ENCODE measurements at regions not wholly inside any gene's neighbourhood (a gene's known extent, or its start where the extent isn't known, plus 50 kb on each side); places are given as distances from the start of the nearest gene placed in this dataset.
"Not testable (repeated sequence)": the region's sequence is repeated elsewhere in the genome, so short reads cannot be mapped to it uniquely, and the experiment has no call there.

DNA sequence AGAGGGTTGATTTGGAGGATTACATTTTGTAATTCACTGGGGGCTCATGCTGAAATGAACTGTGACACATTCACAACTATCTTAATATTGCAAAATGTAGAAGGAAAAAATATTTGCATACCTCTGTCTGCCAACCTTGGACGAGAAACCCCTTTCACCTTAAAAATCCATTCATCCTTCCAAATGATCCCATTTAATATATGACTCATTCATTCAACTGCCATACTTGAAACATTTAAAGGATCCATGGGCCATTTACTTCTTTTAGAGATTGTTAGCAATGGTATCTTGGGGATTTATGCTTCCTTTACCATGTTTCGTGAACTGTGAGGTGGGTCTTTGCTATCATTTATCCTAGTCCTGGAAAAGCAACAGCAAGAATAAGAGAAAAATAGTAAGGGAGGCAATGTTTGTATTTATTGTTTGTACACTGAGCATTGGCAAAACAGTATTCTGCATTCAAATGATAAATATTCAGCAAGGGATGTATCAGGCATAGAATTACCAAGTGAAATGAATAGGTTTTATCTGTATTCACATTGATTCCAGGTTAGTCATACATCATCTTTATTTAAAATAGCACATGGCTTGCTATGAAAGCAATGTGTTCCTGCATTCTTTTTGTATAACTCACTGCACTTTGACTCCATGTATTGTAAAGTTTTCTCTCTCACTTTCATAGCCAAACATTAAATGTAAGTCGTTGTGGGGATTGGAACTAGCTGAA, 378.1 kb downstream of the NSUN3 start:
- peaks cover 0 to 12% of the 10 kb centered on the region in 2 donors for H3K4me1 ChIP-seq (replicated peaks in 1 of 2)
- WGBS, 10 experiments, result 6 to 78% (median 56%) methylated on average over 1 to 3 of the region's 3 CpGs
- H3K27ac ChIP-seq, result no peak overlapping the region
- peak in 5 of 8 experiments; percentile 37 to 98 (median 82) for ATAC-seq (replicated peaks in 6 of 8)
- H3K4me3 ChIP-seq, result no peak overlapping the region
- in situ Hi-C loops (cut with MboI; ENCODE audit: low pct_unique_long_range_greater_than_20kb in 2 of 9, low sequenced_read_pairs in 9 of 9, unreplicated experiment in 9 of 9), result no loop called here

DNA sequence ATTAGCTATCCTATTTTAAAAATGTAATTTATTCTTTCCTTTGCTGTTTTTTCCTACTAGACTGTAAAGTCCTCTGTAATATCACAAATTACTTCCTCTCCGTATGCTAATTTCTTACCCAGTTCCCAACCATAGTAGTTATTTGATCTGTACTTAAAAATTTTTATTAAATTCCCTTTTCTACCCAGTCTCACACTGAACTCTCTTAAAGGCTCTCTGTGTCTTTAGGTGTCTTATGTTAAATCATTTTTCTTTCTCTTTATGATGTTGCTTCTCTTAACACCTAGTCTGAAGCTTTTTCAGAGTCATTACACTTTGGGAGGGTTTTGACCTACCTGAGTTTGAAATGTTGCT, 378.6 kb downstream of the NSUN3 start:
- peak in 1 of 8 experiments; percentile 35 for ATAC-seq (replicated peaks in 6 of 8)
- no peak overlapping the region for H3K27ac ChIP-seq
- H3K4me1 ChIP-seq (replicated peaks in 1 of 2), result peaks cover 0 to 12% of the 10 kb centered on the region in 2 donors
- 0 to 100% (median 69%) methylated on average over 1 of the region's 1 CpG; no CpG with 5 or more reads in 2 of the 10 experiments for WGBS, 10 experiments
- H3K4me3 ChIP-seq, result no peak overlapping the region
- in situ Hi-C loops (cut with MboI; ENCODE audit: low pct_unique_long_range_greater_than_20kb in 2 of 9, low sequenced_read_pairs in 9 of 9, unreplicated experiment in 9 of 9), result no loop called here

DNA sequence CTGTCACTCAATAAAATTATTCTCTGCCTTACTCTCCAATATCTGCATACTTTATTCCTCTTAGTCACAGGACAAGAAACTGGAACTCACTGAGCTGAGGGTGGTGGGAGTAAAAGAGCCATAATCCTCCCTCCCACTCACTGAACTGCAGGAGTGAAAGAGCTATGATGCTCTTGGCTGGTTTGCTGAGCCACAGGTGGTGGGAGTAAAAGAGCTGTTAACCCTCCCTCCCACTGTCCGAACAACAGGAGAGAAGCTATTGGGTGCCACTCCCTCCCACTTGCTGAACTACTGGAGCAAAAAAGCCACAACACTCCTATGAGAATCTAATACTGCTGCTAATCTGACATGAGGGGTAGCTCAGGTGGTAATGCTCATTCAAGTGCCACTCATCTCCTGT, 391.0 kb downstream of the NSUN3 start:
- no peaks in the 10 kb centered on the region for H3K4me1 ChIP-seq (replicated peaks in 1 of 2)
- 83% methylated on average over 1 of the region's 1 CpG; no CpG with 5 or more reads in 9 of the 10 experiments for WGBS, 10 experiments
- in situ Hi-C loops (cut with MboI; ENCODE audit: low pct_unique_long_range_greater_than_20kb in 2 of 9, low sequenced_read_pairs in 9 of 9, unreplicated experiment in 9 of 9), result no loop called here
- no peak overlapping the region for H3K27ac ChIP-seq
- H3K4me3 ChIP-seq, result no peak overlapping the region
- peak in 2 of 8 experiments; percentile 33 to 50 for ATAC-seq (replicated peaks in 6 of 8)

DNA sequence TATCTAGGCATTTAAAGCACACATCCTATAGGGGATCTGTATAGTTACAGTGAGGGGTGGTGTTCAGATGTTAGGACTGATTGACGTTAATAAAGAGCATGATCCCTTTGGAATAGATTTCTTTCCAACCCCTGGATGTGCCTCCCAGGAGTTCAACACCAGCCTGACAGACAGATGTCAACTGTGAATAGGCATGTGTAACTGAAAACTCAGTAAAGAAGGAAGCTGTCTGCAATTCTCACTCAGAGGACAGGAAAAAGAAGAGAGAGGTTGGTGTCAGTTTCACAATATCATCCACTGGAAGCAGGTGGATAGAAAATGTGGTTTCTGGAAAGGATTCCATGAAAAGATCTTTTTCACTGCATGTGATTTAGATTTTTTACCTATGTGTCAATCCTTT, 396.3 kb downstream of the NSUN3 start:
- WGBS, 10 experiments, result 0 to 100% (median 86%) methylated on average over 1 of the region's 1 CpG; no CpG with 5 or more reads in 1 of the 10 experiments
- in situ Hi-C loops (cut with MboI; ENCODE audit: low pct_unique_long_range_greater_than_20kb in 2 of 9, low sequenced_read_pairs in 9 of 9, unreplicated experiment in 9 of 9), result no loop called here
- no peaks in the 10 kb centered on the region for H3K4me1 ChIP-seq (replicated peaks in 1 of 2)

DNA sequence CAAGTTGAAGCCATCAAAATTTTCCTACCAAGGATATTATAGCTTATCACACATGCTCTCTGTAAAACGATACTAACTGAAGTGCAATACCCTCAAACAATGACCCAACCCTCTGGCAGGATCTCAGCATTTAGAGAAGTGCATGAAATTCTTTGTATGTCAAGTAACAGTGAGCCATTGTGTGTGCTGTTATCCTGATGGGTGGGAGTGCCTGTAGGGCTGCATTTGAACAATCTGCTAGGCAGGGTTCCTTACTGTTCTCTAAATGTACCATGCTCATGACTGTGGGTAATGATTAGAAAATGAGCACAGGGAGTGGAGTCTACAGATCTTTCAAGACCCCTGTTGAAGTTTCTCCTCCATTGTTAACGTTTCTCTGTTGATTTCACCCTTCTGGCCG, 398.1 kb downstream of the NSUN3 start:
- H3K27ac ChIP-seq, result no peak overlapping the region
- in situ Hi-C loops (cut with MboI; ENCODE audit: low pct_unique_long_range_greater_than_20kb in 2 of 9, low sequenced_read_pairs in 9 of 9, unreplicated experiment in 9 of 9), result no loop called here
- no peaks in the 10 kb centered on the region for H3K4me1 ChIP-seq (replicated peaks in 1 of 2)
- H3K4me3 ChIP-seq, result no peak overlapping the region
- peak in 3 of 8 experiments; percentile 16 to 42 (median 35) for ATAC-seq (replicated peaks in 6 of 8)
- WGBS, 10 experiments, result 0 to 63% (median 13%) methylated on average over 1 to 3 of the region's 3 CpGs; no CpG with 5 or more reads in 2 of the 10 experiments

More for the DNA sequence above, 396.3 kb downstream of the NSUN3 start:
- H3K4me3 ChIP-seq, result no peak overlapping the region
- ATAC-seq (replicated peaks in 6 of 8), result no peak
- H3K27ac ChIP-seq, result no peak overlapping the region

DNA sequence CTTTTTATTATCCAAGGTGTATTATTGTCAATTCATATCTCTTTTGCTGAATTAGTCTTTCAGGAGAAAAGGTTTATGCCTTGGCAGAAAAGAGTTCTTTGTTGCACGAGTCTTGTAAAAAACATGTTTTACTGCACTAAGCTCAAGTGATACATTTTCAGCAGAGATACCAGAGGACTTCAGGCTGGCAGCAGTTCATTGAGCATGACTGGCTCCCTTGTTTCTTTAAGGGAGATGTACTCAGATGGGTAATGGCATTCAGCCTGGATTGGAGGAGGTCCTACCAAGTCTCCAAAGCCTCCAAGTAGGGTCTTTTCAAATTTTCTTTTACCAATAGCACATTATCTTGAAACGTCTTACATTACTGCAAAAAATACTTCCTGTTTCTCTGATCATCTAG, 400.1 kb downstream of the NSUN3 start:
- no peak for ATAC-seq (replicated peaks in 6 of 8)
- in situ Hi-C loops (cut with MboI; ENCODE audit: low pct_unique_long_range_greater_than_20kb in 2 of 9, low sequenced_read_pairs in 9 of 9, unreplicated experiment in 9 of 9), result no loop called here
- 0 to 100% (median 69%) methylated on average over 1 to 2 of the region's 2 CpGs for WGBS, 10 experiments
- H3K4me1 ChIP-seq (replicated peaks in 1 of 2), result no peaks in the 10 kb centered on the region
- H3K27ac ChIP-seq, result no peak overlapping the region
- H3K4me3 ChIP-seq, result no peak overlapping the region

DNA sequence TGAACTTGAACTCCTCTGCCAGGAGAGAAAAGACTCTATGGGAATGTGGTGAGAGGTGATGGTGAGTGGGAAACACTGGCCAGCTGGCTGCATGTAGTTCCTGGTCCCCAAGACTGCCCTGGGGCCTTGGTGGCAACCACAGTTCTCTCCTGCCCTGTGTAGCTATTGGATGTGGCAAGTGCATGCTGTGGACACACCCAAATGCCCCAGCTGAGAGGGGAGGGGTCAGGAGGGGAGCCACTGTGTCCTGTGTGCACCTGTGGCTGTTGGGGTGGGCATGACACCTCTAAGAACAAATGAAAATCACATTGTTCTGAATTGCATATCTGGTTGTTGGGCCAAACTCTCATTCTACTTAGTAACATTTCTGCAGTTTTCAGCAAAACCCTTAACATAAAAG, 409.6 kb downstream of the NSUN3 start:
- H3K4me3 ChIP-seq, result no peak overlapping the region
- no peak overlapping the region for H3K27ac ChIP-seq
- H3K4me1 ChIP-seq (replicated peaks in 1 of 2), result no peaks in the 10 kb centered on the region
- in situ Hi-C loops (cut with MboI; ENCODE audit: low pct_unique_long_range_greater_than_20kb in 2 of 9, low sequenced_read_pairs in 9 of 9, unreplicated experiment in 9 of 9), result no loop called here
- ATAC-seq (replicated peaks in 6 of 8), result no peak

DNA sequence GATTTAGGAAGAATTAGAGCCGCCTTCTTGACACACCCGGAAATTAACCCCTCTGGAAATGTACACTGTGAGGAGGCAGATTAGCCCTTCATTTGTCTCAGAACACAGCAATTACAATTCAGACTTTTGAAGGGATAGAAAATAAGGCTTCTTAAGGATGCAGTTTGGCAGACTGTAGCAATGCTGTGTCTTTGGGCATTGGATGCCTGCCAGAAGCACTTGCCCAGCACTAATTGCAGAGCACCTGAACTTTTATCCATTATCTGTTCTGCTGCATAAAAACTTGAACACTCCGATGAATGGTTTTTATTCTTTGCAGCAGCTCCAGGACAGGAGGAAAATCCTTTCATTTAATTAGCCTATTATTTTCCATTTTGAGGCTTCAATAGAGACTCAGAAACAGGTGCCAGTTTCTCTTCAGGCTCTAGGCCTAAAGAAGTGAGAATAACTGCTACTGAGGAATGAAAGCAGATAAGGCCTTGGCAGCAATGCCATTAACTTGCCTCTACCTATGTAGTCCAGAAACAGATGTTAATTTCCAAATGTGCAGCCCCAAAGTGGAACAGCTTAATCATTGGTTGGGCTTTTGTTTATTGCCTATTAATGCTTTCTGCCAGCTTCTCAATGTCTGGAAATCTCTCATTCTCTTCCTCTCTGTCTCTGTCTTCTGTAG, 418.5 kb downstream of the NSUN3 start:
- Histone ChIP-seq H3K4me1 (replicated peaks in 1 of 2) (no peaks in the 10 kb centered on the region), H3K27ac (no peak overlapping the region), H3K4me3 (no peak overlapping the region)
- in situ Hi-C loops (cut with MboI; ENCODE audit: low pct_unique_long_range_greater_than_20kb in 2 of 9, low sequenced_read_pairs in 9 of 9, unreplicated experiment in 9 of 9), result no loop called here
- no peak for ATAC-seq (replicated peaks in 6 of 8)
- 0 to 100% (median 91%) methylated on average over 1 to 3 of the region's 3 CpGs for WGBS, 10 experiments

DNA sequence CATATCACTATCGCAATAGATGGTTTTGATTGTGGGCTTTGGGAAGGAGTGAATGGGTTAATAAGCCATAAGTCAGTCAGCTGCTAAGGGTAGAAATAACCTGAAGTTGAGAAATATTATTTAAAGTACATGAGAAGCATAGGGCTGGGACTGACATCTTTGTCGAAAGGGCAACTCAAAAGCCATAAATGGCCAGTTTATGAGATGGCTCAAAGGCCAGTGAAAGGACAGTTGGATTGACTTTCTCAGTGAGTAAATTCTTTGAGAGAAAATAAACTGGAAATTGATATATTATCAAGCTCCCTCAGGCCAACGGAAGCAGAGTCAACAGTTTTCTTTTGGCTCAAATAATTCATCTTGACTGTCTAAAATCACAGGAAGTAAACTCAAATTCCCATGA, 419.8 kb downstream of the NSUN3 start:
- in situ Hi-C loops (cut with MboI; ENCODE audit: low pct_unique_long_range_greater_than_20kb in 2 of 9, low sequenced_read_pairs in 9 of 9, unreplicated experiment in 9 of 9), result no loop called here
- WGBS, 10 experiments, result 0 to 100% (median 73%) methylated on average over 1 to 3 of the region's 3 CpGs
- no peak overlapping the region for H3K4me3 ChIP-seq
- ATAC-seq (replicated peaks in 6 of 8), result no peak
- H3K4me1 ChIP-seq (replicated peaks in 1 of 2), result no peaks in the 10 kb centered on the region
- no peak overlapping the region for H3K27ac ChIP-seq

DNA sequence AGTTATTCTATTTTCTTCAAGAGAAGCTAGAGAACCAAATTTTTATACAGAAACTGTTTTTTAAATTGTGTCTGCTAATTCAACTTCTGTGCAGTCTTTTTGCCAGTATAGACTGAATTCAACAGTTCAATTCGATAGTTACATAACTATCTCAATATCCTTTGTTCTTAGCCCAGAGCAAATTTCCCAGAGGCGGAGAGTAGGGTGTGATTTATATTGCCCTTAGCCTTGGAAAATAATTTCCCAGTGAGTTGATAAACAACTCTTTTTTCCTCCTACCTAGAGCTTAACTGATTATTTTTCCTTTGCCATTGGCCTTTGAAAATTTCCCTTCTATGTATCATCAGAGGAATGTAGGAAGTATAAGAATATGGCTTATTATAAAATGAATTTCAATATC, 420.5 kb downstream of the NSUN3 start:
- H3K4me3 ChIP-seq, result no peak overlapping the region
- 0 to 100% (median 80%) methylated on average over 1 to 2 of the region's 2 CpGs; no CpG with 5 or more reads in 2 of the 10 experiments for WGBS, 10 experiments
- H3K27ac ChIP-seq, result no peak overlapping the region
- H3K4me1 ChIP-seq (replicated peaks in 1 of 2), result no peaks in the 10 kb centered on the region
- in situ Hi-C loops (cut with MboI; ENCODE audit: low pct_unique_long_range_greater_than_20kb in 2 of 9, low sequenced_read_pairs in 9 of 9, unreplicated experiment in 9 of 9), result no loop called here
- ATAC-seq (replicated peaks in 6 of 8), result no peak

DNA sequence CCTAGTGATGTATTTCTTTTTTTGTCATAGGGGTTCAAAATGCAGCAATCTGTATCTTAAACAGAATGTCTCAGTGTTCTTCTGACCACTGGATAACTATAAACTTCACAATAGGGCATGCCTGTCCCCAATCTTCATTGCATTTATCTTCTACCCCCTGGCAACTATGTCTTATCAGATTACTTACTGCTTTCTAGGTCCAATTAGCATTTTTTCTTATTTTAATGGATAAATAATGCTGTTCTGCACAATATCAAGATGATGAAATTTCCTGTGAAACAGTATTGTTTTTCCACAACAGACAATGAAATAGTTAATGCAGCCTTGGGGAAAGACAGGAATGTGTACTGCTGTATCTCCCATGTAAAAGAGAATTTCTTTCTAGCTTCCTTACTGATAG, 432.1 kb downstream of the NSUN3 start:
- no peak overlapping the region for H3K4me3 ChIP-seq
- ATAC-seq (replicated peaks in 6 of 8), result no peak
- H3K4me1 ChIP-seq (replicated peaks in 1 of 2), result no peaks in the 10 kb centered on the region
- no peak overlapping the region for H3K27ac ChIP-seq
- in situ Hi-C loops (cut with MboI; ENCODE audit: low pct_unique_long_range_greater_than_20kb in 2 of 9, low sequenced_read_pairs in 9 of 9, unreplicated experiment in 9 of 9), result no loop called here

DNA sequence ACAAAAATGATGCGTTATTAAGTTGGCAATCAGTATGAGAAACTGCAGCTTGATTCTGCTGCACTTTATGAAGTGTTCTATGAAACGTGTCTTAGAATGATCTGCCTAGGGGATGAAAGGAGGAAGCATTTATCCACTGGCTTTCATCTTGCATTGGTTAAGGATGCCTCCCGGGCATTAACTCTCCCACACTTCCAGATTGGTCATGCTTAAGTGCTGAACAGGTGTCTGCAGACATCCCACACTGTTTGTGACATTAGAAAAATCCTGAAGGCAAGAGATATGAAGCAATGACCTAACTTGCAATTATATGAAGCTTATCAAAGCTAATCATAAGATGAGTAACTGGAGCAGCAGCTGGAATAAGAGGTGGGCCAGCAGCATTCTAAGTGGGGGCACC, 437.3 kb downstream of the NSUN3 start:
- no peak overlapping the region for H3K27ac ChIP-seq
- no peak for ATAC-seq (replicated peaks in 6 of 8)
- H3K4me1 ChIP-seq (replicated peaks in 1 of 2), result no peaks in the 10 kb centered on the region
- no peak overlapping the region for H3K4me3 ChIP-seq
- WGBS, 10 experiments, result 0 to 100% (median 71%) methylated on average over 1 to 3 of the region's 3 CpGs; no CpG with 5 or more reads in 1 of the 10 experiments
- in situ Hi-C loops (cut with MboI; ENCODE audit: low pct_unique_long_range_greater_than_20kb in 2 of 9, low sequenced_read_pairs in 9 of 9, unreplicated experiment in 9 of 9), result no loop called here

DNA sequence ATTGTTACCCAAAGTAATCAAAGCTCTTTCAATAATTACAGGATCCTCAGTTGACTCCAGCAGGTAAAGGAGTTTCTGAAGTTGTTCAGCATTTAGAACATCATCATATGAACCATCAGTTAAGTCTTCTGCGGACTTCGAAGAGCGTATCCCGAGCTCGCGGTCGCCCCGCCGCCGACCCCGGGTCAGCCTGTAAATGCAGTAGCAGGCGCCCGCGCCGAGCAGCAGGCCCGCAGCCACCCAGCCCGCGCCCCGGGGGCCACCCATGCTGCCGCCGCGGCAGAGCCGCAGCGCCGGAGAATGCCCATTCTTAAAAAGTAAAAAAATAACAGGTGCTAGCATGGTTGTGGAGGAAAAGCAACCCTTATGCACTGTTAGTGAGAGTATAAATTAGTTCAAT, 444.5 kb downstream of the NSUN3 start:
- H3K4me1 ChIP-seq (replicated peaks in 1 of 2); ATAC-seq (replicated peaks in 6 of 8); H3K4me3 ChIP-seq; in situ Hi-C loops (cut with MboI; ENCODE audit: low pct_unique_long_range_greater_than_20kb in 2 of 9, low sequenced_read_pairs in 9 of 9, unreplicated experiment in 9 of 9); H3K27ac ChIP-seq: not testable (repeated sequence)
- 83 to 100% (median 95%) methylated on average over 3 to 25 of the region's 25 CpGs; no CpG with 5 or more reads in 4 of the 10 experiments for WGBS, 10 experiments

DNA sequence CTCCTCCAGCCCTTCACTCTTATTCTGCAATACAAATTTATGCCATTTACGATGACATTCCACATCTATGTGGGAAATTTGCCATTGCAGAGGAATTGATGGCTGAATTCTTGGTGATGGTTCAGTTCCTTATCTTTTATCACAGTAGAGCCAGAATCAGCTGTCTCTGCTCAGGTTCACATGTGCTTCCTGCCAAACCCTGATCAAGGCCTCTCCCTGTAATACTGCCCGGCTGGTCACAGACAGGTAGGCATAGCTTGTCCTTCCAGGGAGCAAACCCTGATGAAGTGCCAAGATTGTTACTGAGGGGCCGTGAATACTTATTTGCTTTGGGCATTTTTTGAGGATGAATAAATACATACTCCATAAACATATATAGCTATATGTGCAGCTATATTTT, 450.0 kb downstream of the NSUN3 start:
- Histone ChIP-seq H3K4me1 (replicated peaks in 1 of 2) (no peaks in the 10 kb centered on the region), H3K27ac (no peak overlapping the region), H3K4me3 (no peak overlapping the region)
- WGBS, 10 experiments, result 0 to 100% (median 96%) methylated on average over 1 to 3 of the region's 3 CpGs; no CpG with 5 or more reads in 4 of the 10 experiments
- in situ Hi-C loops (cut with MboI; ENCODE audit: low pct_unique_long_range_greater_than_20kb in 2 of 9, low sequenced_read_pairs in 9 of 9, unreplicated experiment in 9 of 9), result no loop called here
- no peak for ATAC-seq (replicated peaks in 6 of 8)
